GM12865 (cell line): ENCODE measurements at regions not wholly inside any gene's neighbourhood (a gene's known extent, or its start where the extent isn't known, plus 50 kb on each side); places are given as distances from the start of the nearest gene placed in this dataset.

ENCODE experiments used
- DNase-seq: peaks from one replicate; pipeline ENCODE4 v3.0.0; 2010; ENCODE audit warnings: low read depth
- H3K4me3 ChIP-seq: 2 replicates; pipeline ENCODE4 v1.5.1; 2011; ENCODE audit warnings: mild to moderate bottlenecking, low read depth, low read length, control low read depth
- TF ChIP-seq, protein P1 (sequence below): IDR thresholded peaks from 2 replicates; pipeline ENCODE4 v1.5.1; 2011; ENCODE audit warnings: low read length, control low read depth, low read depth, inconsistent platforms; ENCODE audit not compliant: insufficient read depth; ENCODE audit errors: missing control alignments

DNA sequence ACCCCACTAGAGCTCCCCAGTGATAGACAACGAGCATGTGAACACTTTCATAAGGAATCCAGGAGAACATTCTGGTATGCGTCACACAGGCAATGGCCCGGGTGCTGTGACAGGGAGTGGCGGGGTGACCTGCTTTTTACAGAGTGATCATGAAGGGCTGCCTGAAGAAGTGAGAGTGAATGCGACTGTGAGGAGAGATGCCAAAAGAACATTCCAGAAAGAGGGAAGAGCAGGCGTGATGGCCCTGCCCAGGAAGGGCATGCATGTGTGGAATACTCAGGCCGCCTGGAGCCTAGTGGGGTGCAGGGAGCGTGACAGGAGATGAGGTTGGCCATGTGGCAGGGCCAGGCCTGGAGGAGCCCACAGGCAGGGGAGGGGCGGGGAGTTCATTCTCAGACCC, 53.8 kb downstream of the FZD10 start:
- no peak overlapping the region for H3K4me3 ChIP-seq
- no peak for DNase-seq
- TF ChIP-seq, protein P1, sequence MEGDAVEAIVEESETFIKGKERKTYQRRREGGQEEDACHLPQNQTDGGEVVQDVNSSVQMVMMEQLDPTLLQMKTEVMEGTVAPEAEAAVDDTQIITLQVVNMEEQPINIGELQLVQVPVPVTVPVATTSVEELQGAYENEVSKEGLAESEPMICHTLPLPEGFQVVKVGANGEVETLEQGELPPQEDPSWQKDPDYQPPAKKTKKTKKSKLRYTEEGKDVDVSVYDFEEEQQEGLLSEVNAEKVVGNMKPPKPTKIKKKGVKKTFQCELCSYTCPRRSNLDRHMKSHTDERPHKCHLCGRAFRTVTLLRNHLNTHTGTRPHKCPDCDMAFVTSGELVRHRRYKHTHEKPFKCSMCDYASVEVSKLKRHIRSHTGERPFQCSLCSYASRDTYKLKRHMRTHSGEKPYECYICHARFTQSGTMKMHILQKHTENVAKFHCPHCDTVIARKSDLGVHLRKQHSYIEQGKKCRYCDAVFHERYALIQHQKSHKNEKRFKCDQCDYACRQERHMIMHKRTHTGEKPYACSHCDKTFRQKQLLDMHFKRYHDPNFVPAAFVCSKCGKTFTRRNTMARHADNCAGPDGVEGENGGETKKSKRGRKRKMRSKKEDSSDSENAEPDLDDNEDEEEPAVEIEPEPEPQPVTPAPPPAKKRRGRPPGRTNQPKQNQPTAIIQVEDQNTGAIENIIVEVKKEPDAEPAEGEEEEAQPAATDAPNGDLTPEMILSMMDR, result no peak

DNA sequence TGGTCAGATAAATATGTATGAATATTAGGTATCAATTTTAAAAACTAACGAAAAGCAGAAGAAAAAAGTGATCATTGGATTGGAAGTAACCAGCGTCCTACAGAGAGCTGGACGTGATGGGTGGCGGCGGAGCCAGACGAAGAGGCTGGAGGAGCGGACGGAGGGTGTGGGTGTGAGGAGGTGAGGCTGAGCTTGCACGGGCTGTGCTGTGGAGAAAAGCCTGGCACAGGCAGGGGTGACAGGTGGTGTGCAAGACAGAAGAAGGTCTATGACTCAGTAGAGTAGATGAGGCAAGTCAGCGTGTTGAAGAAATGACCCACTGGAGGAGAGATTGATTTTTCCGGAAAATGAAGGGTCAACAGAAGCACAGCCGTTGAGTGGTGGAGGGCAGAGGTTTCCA, 56.4 kb downstream of the FZD10 start:
- H3K4me3 ChIP-seq, result no peak overlapping the region
- DNase-seq, result no peak
- TF ChIP-seq, protein P1, result no peak

DNA sequence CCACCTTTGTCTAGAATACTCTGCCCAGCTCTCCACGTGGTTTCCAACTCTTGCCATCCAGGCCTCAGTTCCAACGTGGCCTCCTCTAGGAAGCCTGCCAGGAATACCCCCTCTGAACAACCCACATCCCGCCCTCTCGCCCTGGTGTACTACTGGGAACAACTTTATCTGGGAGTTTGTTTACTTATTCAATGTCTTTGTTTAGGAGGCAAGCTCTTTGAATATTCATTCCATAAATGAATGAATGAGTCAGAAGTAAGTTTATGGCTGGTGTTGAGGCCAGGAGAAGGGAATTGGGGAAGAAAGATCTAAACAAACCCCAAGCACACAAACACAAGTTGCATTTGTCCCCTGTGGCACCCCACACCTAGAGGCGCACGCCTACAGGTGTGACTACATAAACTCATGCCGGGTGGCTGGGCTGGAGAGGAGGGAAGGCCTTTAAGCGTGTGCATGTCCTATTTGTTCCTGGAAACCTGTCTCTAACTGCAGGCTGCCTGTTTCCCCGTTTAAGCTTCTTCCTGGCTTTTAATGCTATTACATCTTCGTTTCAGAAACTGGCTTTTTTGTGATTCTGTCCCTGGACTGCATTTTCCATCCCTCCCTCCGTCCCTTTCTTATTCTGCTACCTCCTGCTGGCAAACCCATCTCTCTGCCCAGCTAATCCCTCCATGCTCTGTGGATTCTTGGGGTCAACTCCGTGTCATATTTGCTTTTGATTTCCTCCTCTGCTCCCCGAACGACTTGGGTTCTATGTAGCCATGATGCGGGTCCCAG, 57.9 kb downstream of the FZD10 start:
- TF ChIP-seq, protein P1, result no peak
- no peak for DNase-seq
- H3K4me3 ChIP-seq, result no peak overlapping the region

DNA sequence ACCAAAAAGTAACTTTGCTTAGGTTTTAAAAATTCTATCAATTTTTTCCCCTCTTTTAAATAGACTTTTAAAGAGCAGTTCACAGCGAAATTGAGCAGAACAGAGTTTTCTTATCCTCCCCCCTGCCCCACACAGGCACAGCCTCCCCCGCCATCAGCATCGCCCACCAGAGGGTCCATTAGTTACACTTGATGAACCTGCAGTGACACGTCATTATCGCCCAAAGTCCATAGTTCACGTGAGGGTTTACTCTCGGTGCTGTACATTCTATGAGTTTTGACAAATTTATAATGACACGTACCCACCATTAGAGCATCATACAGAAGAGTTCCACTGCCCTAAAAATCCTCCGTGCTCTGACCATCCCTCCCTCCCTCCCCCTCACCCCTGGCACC, 58.4 kb downstream of the FZD10 start:
- no peak for DNase-seq
- TF ChIP-seq, protein P1, result no peak
- no peak overlapping the region for H3K4me3 ChIP-seq

DNA sequence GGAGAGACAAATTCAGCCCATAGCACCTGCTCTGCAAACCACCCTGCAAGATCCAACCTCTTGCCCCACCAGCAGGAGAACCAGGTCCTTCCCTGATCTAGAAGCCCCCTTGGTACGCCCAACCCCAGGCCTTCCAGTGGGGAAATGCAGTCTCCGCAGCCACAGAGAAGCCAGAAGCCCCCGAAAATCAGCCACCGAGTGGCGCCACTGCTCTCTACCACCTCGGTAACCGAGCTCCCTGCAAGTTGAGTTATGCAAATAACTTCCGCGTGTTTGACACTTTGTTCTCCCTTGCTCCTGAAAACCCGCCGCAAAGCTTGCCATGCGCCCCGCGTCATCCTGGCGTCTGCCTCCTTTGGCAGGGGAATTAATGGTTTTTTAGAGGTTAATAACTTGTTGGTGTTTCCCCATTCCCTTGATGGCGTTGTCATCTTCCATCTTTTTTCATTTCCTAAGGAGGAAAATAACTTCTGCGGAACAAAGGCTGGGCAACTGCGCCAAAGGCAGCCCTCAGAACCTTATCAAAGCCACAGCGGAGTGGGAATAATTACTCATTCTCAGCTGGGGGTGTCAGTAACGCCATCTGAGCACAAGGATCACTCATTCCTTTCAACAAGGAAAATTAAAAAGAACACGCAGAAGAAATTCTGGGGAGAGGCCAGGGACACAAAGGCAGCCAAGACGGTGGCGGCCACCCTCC, 60.4 kb downstream of the FZD10 start:
- TF ChIP-seq, protein P1, result no peak
- no peak overlapping the region for H3K4me3 ChIP-seq
- no peak for DNase-seq

DNA sequence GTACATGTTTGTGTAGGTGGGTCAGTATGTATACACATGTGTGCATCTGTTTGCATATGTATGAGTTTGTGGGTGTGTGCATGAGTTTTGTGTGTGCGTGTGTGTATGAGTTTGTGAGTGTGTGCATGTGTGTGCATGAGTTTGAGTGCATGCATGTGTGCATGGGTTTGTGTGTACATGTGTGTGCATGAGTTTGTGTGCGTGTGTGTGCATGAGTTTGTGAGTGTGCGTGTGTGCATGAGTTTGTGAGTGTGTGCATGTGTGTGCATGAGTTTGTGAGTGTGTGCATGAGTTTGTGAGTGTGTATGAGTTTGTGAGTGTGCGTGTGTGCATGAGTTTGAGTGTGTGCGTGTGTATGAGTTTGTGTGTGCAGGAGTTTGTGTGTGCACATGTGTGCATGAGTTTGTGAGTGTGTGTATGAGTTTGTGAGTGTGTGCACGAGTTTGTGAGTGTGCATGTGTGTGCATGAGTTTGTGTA, 61.5 kb downstream of the FZD10 start:
- DNase-seq, result no peak
- TF ChIP-seq, protein P1, result no peak
- no peak overlapping the region for H3K4me3 ChIP-seq
